WTC11 (cell line): ENCODE measurements at regions not wholly inside any gene's neighbourhood (a gene's known extent, or its start where the extent isn't known, plus 50 kb on each side); places are given as distances from the start of the nearest gene placed in this dataset.

Source experiments
- CTCF ChIP-seq: fragments of 200-600 bp; IDR thresholded peaks from 2 replicates; pipeline ENCODE4 v1.8.0; 2022; ENCODE audit warnings: antibody characterized with exemption
- GABPB1 ChIP-seq: sonication (generic); formaldehyde crosslinking; IDR thresholded peaks from 2 replicates; pipeline ENCODE4 v1.8.1; 2023; ENCODE audit warnings: mild to moderate bottlenecking, missing genetic modification reagents
- MAX ChIP-seq: sonication (generic); formaldehyde crosslinking; IDR thresholded peaks from 2 replicates; pipeline ENCODE4 v1.8.0; 2022; ENCODE audit warnings: mild to moderate bottlenecking, missing genetic modification reagents
- NFYB ChIP-seq: sonication (generic); formaldehyde crosslinking; conservative IDR thresholded peaks from 2 replicates; pipeline ENCODE4 v1.8.0; 2022; ENCODE audit warnings: low read depth, missing genetic modification reagents
- TF ChIP-seq, protein P1 (sequence below): sonication (generic); formaldehyde crosslinking; IDR thresholded peaks from 2 replicates; pipeline ENCODE4 v1.8.0; 2023; ENCODE audit warnings: missing genetic modification reagents, mild to moderate bottlenecking, borderline replicate concordance

GRCh38 chr3:41126472-41126871, 72.8 kb upstream of the CTNNB1 start:
- TF ChIP-seq GABPB1 (no peak), NFYB (no peak), MAX (no peak), CTCF (no peak)
- TF ChIP-seq, protein P1, sequence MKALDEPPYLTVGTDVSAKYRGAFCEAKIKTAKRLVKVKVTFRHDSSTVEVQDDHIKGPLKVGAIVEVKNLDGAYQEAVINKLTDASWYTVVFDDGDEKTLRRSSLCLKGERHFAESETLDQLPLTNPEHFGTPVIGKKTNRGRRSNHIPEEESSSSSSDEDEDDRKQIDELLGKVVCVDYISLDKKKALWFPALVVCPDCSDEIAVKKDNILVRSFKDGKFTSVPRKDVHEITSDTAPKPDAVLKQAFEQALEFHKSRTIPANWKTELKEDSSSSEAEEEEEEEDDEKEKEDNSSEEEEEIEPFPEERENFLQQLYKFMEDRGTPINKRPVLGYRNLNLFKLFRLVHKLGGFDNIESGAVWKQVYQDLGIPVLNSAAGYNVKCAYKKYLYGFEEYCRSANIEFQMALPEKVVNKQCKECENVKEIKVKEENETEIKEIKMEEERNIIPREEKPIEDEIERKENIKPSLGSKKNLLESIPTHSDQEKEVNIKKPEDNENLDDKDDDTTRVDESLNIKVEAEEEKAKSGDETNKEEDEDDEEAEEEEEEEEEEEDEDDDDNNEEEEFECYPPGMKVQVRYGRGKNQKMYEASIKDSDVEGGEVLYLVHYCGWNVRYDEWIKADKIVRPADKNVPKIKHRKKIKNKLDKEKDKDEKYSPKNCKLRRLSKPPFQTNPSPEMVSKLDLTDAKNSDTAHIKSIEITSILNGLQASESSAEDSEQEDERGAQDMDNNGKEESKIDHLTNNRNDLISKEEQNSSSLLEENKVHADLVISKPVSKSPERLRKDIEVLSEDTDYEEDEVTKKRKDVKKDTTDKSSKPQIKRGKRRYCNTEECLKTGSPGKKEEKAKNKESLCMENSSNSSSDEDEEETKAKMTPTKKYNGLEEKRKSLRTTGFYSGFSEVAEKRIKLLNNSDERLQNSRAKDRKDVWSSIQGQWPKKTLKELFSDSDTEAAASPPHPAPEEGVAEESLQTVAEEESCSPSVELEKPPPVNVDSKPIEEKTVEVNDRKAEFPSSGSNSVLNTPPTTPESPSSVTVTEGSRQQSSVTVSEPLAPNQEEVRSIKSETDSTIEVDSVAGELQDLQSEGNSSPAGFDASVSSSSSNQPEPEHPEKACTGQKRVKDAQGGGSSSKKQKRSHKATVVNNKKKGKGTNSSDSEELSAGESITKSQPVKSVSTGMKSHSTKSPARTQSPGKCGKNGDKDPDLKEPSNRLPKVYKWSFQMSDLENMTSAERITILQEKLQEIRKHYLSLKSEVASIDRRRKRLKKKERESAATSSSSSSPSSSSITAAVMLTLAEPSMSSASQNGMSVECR: no peak
